ENCODE measurements at regions not wholly inside any gene's neighbourhood (a gene's known extent, or its start where the extent isn't known, plus 50 kb on each side); places are given as distances from the start of the nearest gene placed in this dataset.

DNA sequence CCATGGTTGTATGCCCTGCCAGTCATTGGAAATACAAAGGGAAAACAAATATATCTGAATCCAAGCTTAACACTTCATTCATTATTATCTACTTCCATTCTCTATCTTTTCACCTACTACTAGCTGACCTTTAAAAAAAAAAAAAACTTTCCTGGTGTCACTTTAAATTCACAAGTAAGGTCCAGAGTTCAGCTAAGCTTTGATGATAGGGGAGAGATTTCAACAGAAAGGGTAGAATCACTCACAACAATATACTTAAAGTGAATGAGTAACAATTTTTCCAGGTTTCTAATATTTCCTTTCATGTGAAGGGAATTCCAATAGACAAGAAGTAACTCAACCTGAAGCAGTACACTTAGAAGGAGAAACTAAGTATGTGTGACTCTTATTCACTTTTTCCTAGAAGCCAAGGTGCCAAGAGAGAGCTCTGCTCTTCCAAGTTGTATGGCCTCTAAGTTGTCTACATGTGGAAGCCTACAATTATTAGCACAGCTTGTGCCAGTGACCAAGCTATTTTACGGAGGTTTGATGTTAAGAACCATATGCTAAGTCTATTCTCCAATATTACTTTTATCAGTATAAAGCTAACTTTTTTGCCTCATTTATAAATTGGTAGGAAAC, 371.7 kb downstream of the TENT5A start:
- no peak overlapping the region for H2BK5ac ChIP-seq (ENCODE audit: low read depth, low read length)
- POLR2A ChIA-PET (ENCODE audit: partially characterized antibody): no interaction called here
- no peaks in the 10 kb centered on the region for H3K9me3 ChIP-seq (ENCODE audit: insufficient read depth in 2 of 2, low read depth in 1 of 2, low read length in 1 of 2)
- H3K79me1 ChIP-seq (ENCODE audit: low read depth, low read length): no peaks in the 10 kb centered on the region
- H2BK20ac ChIP-seq (ENCODE audit: low read length): no peak overlapping the region
- H3K18ac ChIP-seq (ENCODE audit: extremely low read depth, low read length): no peak overlapping the region
- H3K23me2 ChIP-seq (ENCODE audit: low read depth, low read length): no peaks in the 10 kb centered on the region
- H3K56ac ChIP-seq (replicated peaks; ENCODE audit: insufficient read length, low read depth, low read length): no peak overlapping the region
- no peaks in the 10 kb centered on the region for H3K36me3 ChIP-seq (ENCODE audit: control insufficient read depth in 2 of 4, insufficient read depth in 4 of 4, low read length in 3 of 4)
- CTCF ChIA-PET (ENCODE audit: partially characterized antibody): no interaction called here
- DNase-seq (ENCODE audit: low read depth in 1 of 2, low spot score in 2 of 2) (no peak), FAIRE-seq (no peak)
- no peaks in the 10 kb centered on the region for H3K79me2 ChIP-seq (ENCODE audit: control insufficient read depth in 1 of 2, insufficient read depth in 2 of 2, low read length in 2 of 2)
- H4K20me1 ChIP-seq (replicated peaks in 1 of 2; ENCODE audit: control insufficient read depth in 1 of 2, insufficient read depth in 2 of 2, low read length in 2 of 2): no peaks in the 10 kb centered on the region
- no peak overlapping the region for H4K8ac ChIP-seq (ENCODE audit: extremely low read depth, insufficient read depth, low read length)
- H2AK5ac ChIP-seq (ENCODE audit: low read depth, low read length): no peak overlapping the region
- no peak overlapping the region for H2AFZ ChIP-seq (ENCODE audit: low read length)
- no peaks in the 10 kb centered on the region for H3K4me1 ChIP-seq (replicated peaks in 1 of 4; ENCODE audit: control insufficient read depth in 3 of 4, insufficient read depth in 4 of 4, low read length in 3 of 4)
- no peak overlapping the region for H3K23ac ChIP-seq (ENCODE audit: insufficient read length)
- no peak overlapping the region for H2BK120ac ChIP-seq (replicated peaks; ENCODE audit: low read depth, low read length)
- H4K91ac ChIP-seq (replicated peaks; ENCODE audit: insufficient read length, low read length): no peak overlapping the region
- no peak overlapping the region for H4K5ac ChIP-seq (ENCODE audit: insufficient read length, low read depth, low read length)
- 100% methylated on average over 1 of the region's 1 CpG; no CpG with 5 or more reads in 1 of the 2 experiments for WGBS, 2 experiments (ENCODE audit: extremely low coverage in 1 of 2, insufficient coverage in 1 of 2, insufficient read length in 1 of 2, insufficient replicate concordance in 2 of 2, low coverage in 1 of 2, low lambda C conversion rate in 2 of 2, missing lambda C conversion rate in 1 of 2)
- TF ChIP-seq YY1 (IDR thresholded peaks at IDR 0.05; ENCODE audit: low read depth, low read length) (no peak), RFX5 (IDR thresholded peaks at IDR 0.05; ENCODE audit: borderline replicate concordance, low read depth, low read length) (no peak), SAP30 (IDR thresholded peaks at IDR 0.05; ENCODE audit: insufficient read depth, insufficient replicate concordance, low read length) (no peak), EZH2 (IDR thresholded peaks at IDR 0.05; ENCODE audit: low read depth, low read length, severe bottlenecking) (no peak), TBP (IDR thresholded peaks at IDR 0.05; ENCODE audit: low read depth, low read length) (no peak), RBBP5 (IDR thresholded peaks at IDR 0.05; ENCODE audit: borderline replicate concordance, low read depth, low read length) (no peak)
- H3K14ac ChIP-seq (ENCODE audit: insufficient read length): no peak overlapping the region
- no peak overlapping the region for H2BK12ac ChIP-seq (ENCODE audit: low read depth, low read length)
- H3K27me3 ChIP-seq (replicated peaks in 1 of 4; ENCODE audit: control insufficient read depth in 3 of 4, extremely low read depth in 1 of 4, insufficient read depth in 3 of 4, low read length in 3 of 4): no peaks in the 10 kb centered on the region
- H3K4me2 ChIP-seq (ENCODE audit: insufficient read depth in 1 of 2, low read depth in 2 of 2, low read length in 2 of 2): no peak overlapping the region
- H2BK15ac ChIP-seq (ENCODE audit: low read length): no peak overlapping the region
- H3K4me3 ChIP-seq (ENCODE audit: extremely low read depth in 1 of 4, insufficient read depth in 2 of 4, low read depth in 3 of 4, low read length in 4 of 4): no peak overlapping the region
- no peak overlapping the region for H3K27ac ChIP-seq (ENCODE audit: low read depth, low read length)
- H3K9ac ChIP-seq (replicated peaks in 1 of 4; ENCODE audit: extremely low read depth in 1 of 4, low read depth in 3 of 4, low read length in 3 of 4): no peak overlapping the region
- no peak overlapping the region for H3K4ac ChIP-seq (replicated peaks; ENCODE audit: insufficient read length, low read depth, low read length)

All from H1 (cell line).